Kidney epithelial cell (primary cell): ENCODE measurements at regions not wholly inside any gene's neighbourhood (a gene's known extent, or its start where the extent isn't known, plus 50 kb on each side); places are given as distances from the start of the nearest gene placed in this dataset.

Experiments used
- DNase-seq: peaks from one replicate; pipeline ENCODE4 v3.0.0-alpha.2; 2010; ENCODE audit warnings: low read depth
- H3K27me3 ChIP-seq: 2 replicates; pipeline ENCODE4 v1.6.0; 2011; ENCODE audit warnings: low read length; ENCODE audit not compliant: control insufficient read depth, insufficient read depth
- H3K36me3 ChIP-seq: 2 replicates; pipeline ENCODE4 v1.5.1; 2011; ENCODE audit warnings: low read length; ENCODE audit not compliant: control insufficient read depth, insufficient read depth
- H3K4me3 ChIP-seq: 2 replicates; pipeline ENCODE4 v1.5.1; 2011; ENCODE audit warnings: low read depth, mild to moderate bottlenecking, control low read depth, low read length
- CTCF ChIP-seq: IDR thresholded peaks from 2 replicates; pipeline ENCODE4 v1.5.1; 2011; ENCODE audit warnings: mild to moderate bottlenecking, moderate library complexity, low read length, control low read depth, inconsistent platforms; ENCODE audit not compliant: insufficient read depth, poor library complexity, severe bottlenecking

GRCh38 chr11:95542868-95543551 is 246.6 kb downstream of the FAM76B start:
- DNase-seq = no peak
- Histone ChIP-seq H3K36me3 (no peaks in the 10 kb centered on the region), H3K27me3 (no peaks in the 10 kb centered on the region), H3K4me3 (no peak overlapping the region)
- TF ChIP-seq CTCF = no peak

- Histone ChIP-seq H3K36me3 (no peaks in the 10 kb centered on the region), H3K27me3 (no peaks in the 10 kb centered on the region), H3K4me3 (no peak overlapping the region)
- DNase-seq = no peak
- no peak for TF ChIP-seq CTCF
Observed at GRCh38 chr11:95541715-95542114, 247.9 kb downstream of the FAM76B start.

- DNase-seq = no peak
- TF ChIP-seq CTCF = no peak
- H3K4me3 ChIP-seq = no peak overlapping the region
- no peaks in the 10 kb centered on the region for H3K36me3 ChIP-seq
- no peaks in the 10 kb centered on the region for H3K27me3 ChIP-seq
Observed at GRCh38 chr11:95536047-95536690, 253.4 kb downstream of the FAM76B start.

GRCh38 chr11:95534809-95535208 is 254.8 kb downstream of the FAM76B start:
- no peak for DNase-seq
- no peaks in the 10 kb centered on the region for H3K36me3 ChIP-seq
- no peaks in the 10 kb centered on the region for H3K27me3 ChIP-seq
- no peak for TF ChIP-seq CTCF
- no peak overlapping the region for H3K4me3 ChIP-seq

- no peak for DNase-seq
- no peaks in the 10 kb centered on the region for H3K27me3 ChIP-seq
- no peaks in the 10 kb centered on the region for H3K36me3 ChIP-seq
- TF ChIP-seq CTCF = no peak
- no peak overlapping the region for H3K4me3 ChIP-seq
Observed at GRCh38 chr11:95534226-95534625, 255.4 kb downstream of the FAM76B start.

- no peak overlapping the region for H3K4me3 ChIP-seq
- TF ChIP-seq CTCF = no peak
- no peaks in the 10 kb centered on the region for H3K27me3 ChIP-seq
- no peak for DNase-seq
- H3K36me3 ChIP-seq = no peaks in the 10 kb centered on the region
Observed at GRCh38 chr11:95531116-95531515, 258.5 kb downstream of the FAM76B start.
